DND-41 (cell line): ENCODE measurements at regions not wholly inside any gene's neighbourhood (a gene's known extent, or its start where the extent isn't known, plus 50 kb on each side); places are given as distances from the start of the nearest gene placed in this dataset.

ENCODE experiments used
- ATAC-seq: fragments of 200-7000 bp; cut with Tn5 transposase; 3 replicates; pipeline ENCODE4 v1.9.1; 2021; ENCODE audit warnings: low read depth; ENCODE audit not compliant: insufficient read depth
- DNase-seq: peaks from one replicate; pipeline ENCODE4 v3.0.0-alpha.2; 2020
- H2AFZ ChIP-seq: 2 replicates; pipeline ENCODE4 v1.6.0; 2012; ENCODE audit warnings: low read depth, low read length
- H3K27ac ChIP-seq: 2 replicates; pipeline ENCODE4 v1.5.1; 2012; ENCODE audit warnings: low read length, inconsistent platforms
- H3K27me3 ChIP-seq: fragments of 200-600 bp; sonication (generic); 2 replicates; pipeline ENCODE4 v1.6.0; 2012; ENCODE audit warnings: low read length, mild to moderate bottlenecking, inconsistent platforms; ENCODE audit not compliant: insufficient read depth, poor library complexity
- H3K36me3 ChIP-seq: 2 replicates; pipeline ENCODE4 v1.5.1; 2012; ENCODE audit warnings: low read length, inconsistent platforms; ENCODE audit not compliant: insufficient read depth
- H3K4me1 ChIP-seq: 2 replicates; pipeline ENCODE4 v1.5.1; 2012; ENCODE audit warnings: mild to moderate bottlenecking, low read length; ENCODE audit not compliant: insufficient read depth
- H3K4me2 ChIP-seq: 2 replicates; pipeline ENCODE4 v1.6.0; 2012; ENCODE audit warnings: mild to moderate bottlenecking, moderate library complexity, low read length, inconsistent platforms; ENCODE audit not compliant: insufficient read depth
- H3K4me3 ChIP-seq, 2 experiments: fragments of 200-600 bp in 1 of 2; shearing (Covaris generic) in 1 of 2; 2 replicates each; pipeline ENCODE4 v1.5.1; 2012 to 2016; ENCODE audit warnings: inconsistent platforms in 2 of 2, low read length in 2 of 2, mild to moderate bottlenecking in 2 of 2, low read depth in 1 of 2, moderate library complexity in 1 of 2
- H3K79me2 ChIP-seq: 2 replicates; pipeline ENCODE4 v1.6.0; 2012; ENCODE audit warnings: low read length, inconsistent platforms; ENCODE audit not compliant: insufficient read depth
- H3K9ac ChIP-seq: 2 replicates; pipeline ENCODE4 v1.6.0; 2012; ENCODE audit warnings: low read depth, mild to moderate bottlenecking, inconsistent platforms, low read length, moderate library complexity
- H3K9me3 ChIP-seq: 2 replicates; pipeline ENCODE4 v1.5.1; 2012; ENCODE audit warnings: low read length, moderate library complexity, mild to moderate bottlenecking, inconsistent platforms; ENCODE audit not compliant: insufficient read depth, severe bottlenecking
- H4K20me1 ChIP-seq: 2 replicates; pipeline ENCODE4 v1.6.0; 2012; ENCODE audit warnings: low read length; ENCODE audit not compliant: insufficient read depth
- CTCF ChIP-seq: IDR thresholded peaks from 2 replicates; pipeline ENCODE4 v1.5.1; 2012; ENCODE audit warnings: borderline replicate concordance, low read length, moderate library complexity, mild to moderate bottlenecking; ENCODE audit not compliant: poor library complexity, severe bottlenecking; ENCODE audit errors: extremely low read depth
- EZH2 ChIP-seq: IDR thresholded peaks from 3 replicates; pipeline ENCODE4 v1.6.1; 2012; ENCODE audit warnings: borderline replicate concordance, low read depth, mild to moderate bottlenecking, moderate library complexity, low read length, inconsistent platforms; ENCODE audit not compliant: severe bottlenecking

- Histone ChIP-seq H3K27me3 (no peaks in the 10 kb centered on the region), H3K9ac (no peak overlapping the region), H3K4me3 (no peak overlapping the region), H3K27ac (no peak overlapping the region), H3K79me2 (no peaks in the 10 kb centered on the region), H3K9me3 (no peaks in the 10 kb centered on the region), H2AFZ (no peak overlapping the region), H3K36me3 (no peaks in the 10 kb centered on the region), H3K4me1 (no peaks in the 10 kb centered on the region), H4K20me1 (no peaks in the 10 kb centered on the region), H3K4me2 (no peak overlapping the region)
- DNase-seq (no peak), ATAC-seq (no peak)
- TF ChIP-seq CTCF, result no peak
- no peak for TF ChIP-seq EZH2
Measured at GRCh38 chr21:16363518-16363917, 633.7 kb downstream of the USP25 start.

GRCh38 chr21:16366207-16366606, 636.4 kb downstream of the USP25 start:
- H3K9ac ChIP-seq, result no peak overlapping the region
- H3K4me3 ChIP-seq, result no peak overlapping the region
- H3K27me3 ChIP-seq, result no peaks in the 10 kb centered on the region
- no peaks in the 10 kb centered on the region for H3K36me3 ChIP-seq
- no peak overlapping the region for H2AFZ ChIP-seq
- H3K4me2 ChIP-seq, result no peak overlapping the region
- no peak overlapping the region for H3K27ac ChIP-seq
- no peaks in the 10 kb centered on the region for H4K20me1 ChIP-seq
- no peak for TF ChIP-seq CTCF
- H3K4me1 ChIP-seq, result no peaks in the 10 kb centered on the region
- H3K9me3 ChIP-seq, result no peaks in the 10 kb centered on the region
- no peak for ATAC-seq
- no peak for DNase-seq
- H3K79me2 ChIP-seq, result no peaks in the 10 kb centered on the region

- no peak for TF ChIP-seq CTCF
- no peak for TF ChIP-seq EZH2
- no peak overlapping the region for H2AFZ ChIP-seq
- no peak overlapping the region for H3K9ac ChIP-seq
- no peaks in the 10 kb centered on the region for H3K9me3 ChIP-seq
- H3K36me3 ChIP-seq, result no peaks in the 10 kb centered on the region
- no peak overlapping the region for H3K4me3 ChIP-seq
- DNase-seq (no peak), ATAC-seq (no peak)
- no peak overlapping the region for H3K4me2 ChIP-seq
- no peak overlapping the region for H3K27ac ChIP-seq
- no peaks in the 10 kb centered on the region for H3K4me1 ChIP-seq
- H4K20me1 ChIP-seq, result no peaks in the 10 kb centered on the region
- H3K79me2 ChIP-seq, result no peaks in the 10 kb centered on the region
- H3K27me3 ChIP-seq, result no peaks in the 10 kb centered on the region
Measured at GRCh38 chr21:16367079-16367478, 637.3 kb downstream of the USP25 start.

- H3K4me1 ChIP-seq, result no peaks in the 10 kb centered on the region
- H3K27me3 ChIP-seq, result no peaks in the 10 kb centered on the region
- no peaks in the 10 kb centered on the region for H3K79me2 ChIP-seq
- no peak overlapping the region for H3K4me3 ChIP-seq
- no peak for TF ChIP-seq CTCF
- no peak for TF ChIP-seq EZH2
- H3K9ac ChIP-seq, result no peak overlapping the region
- DNase-seq (no peak), ATAC-seq (no peak)
- no peak overlapping the region for H3K27ac ChIP-seq
- H3K36me3 ChIP-seq, result no peaks in the 10 kb centered on the region
- no peaks in the 10 kb centered on the region for H3K9me3 ChIP-seq
- no peak overlapping the region for H3K4me2 ChIP-seq
- no peak overlapping the region for H2AFZ ChIP-seq
- H4K20me1 ChIP-seq, result no peaks in the 10 kb centered on the region
Measured at GRCh38 chr21:16370186-16370585, 640.4 kb downstream of the USP25 start.
